ENCODE measurements at regions not wholly inside any gene's neighbourhood (a gene's known extent, or its start where the extent isn't known, plus 50 kb on each side); places are given as distances from the start of the nearest gene placed in this dataset.

DNA sequence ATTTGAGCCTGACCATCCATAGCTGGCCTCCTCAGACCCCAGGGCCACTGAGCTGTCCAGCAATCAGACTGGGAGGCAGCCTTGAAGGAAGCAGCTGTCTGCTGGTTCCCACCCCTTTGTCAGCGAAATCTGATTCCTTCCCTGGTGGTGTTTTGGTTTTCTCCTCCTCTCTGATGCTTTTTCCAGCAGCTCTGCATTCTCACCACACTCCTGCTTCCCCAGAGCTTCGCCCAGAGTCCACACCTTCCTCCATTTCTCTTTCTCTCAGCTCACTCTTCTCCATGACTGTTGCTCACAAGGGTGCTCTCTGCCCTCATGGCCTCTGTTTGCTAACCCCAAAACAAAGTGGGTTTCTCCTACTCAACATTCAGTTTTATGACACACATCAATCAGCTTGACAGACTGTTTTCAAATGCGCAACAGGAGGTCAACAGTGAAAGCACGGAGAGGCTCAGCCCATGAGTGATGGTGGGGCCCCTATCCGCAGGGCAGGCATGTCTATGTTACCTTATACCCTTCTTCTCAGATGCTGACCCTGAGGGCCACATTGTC lies 130.6 kb upstream of the MTNR1B start:
- in situ Hi-C loops (cut with HindIII; ENCODE audit: low pct_unique_long_range_greater_than_20kb, low sequenced_read_pairs): no loop called here
- DNase-seq (ENCODE audit: low read depth in 1 of 2, low spot score in 1 of 2): peak in 1 of 2 experiments; percentile 40
- no peak for TF ChIP-seq JUND (IDR thresholded peaks at IDR 0.05; ENCODE audit: low read depth)

GRCh38 chr11:92839450-92839849 lies 130.0 kb upstream of the MTNR1B start:
- in situ Hi-C loops (cut with HindIII; ENCODE audit: low pct_unique_long_range_greater_than_20kb, low sequenced_read_pairs): no loop called here
- no peak for DNase-seq (ENCODE audit: low read depth in 1 of 2, low spot score in 1 of 2)
- no peak for TF ChIP-seq JUND (IDR thresholded peaks at IDR 0.05; ENCODE audit: low read depth)

GRCh38 chr11:92841719-92842118 lies 127.7 kb upstream of the MTNR1B start:
- TF ChIP-seq JUND (IDR thresholded peaks at IDR 0.05; ENCODE audit: low read depth): no peak
- in situ Hi-C loops (cut with HindIII; ENCODE audit: low pct_unique_long_range_greater_than_20kb, low sequenced_read_pairs): no loop called here
- DNase-seq (ENCODE audit: low read depth in 1 of 2, low spot score in 1 of 2): no peak

DNA sequence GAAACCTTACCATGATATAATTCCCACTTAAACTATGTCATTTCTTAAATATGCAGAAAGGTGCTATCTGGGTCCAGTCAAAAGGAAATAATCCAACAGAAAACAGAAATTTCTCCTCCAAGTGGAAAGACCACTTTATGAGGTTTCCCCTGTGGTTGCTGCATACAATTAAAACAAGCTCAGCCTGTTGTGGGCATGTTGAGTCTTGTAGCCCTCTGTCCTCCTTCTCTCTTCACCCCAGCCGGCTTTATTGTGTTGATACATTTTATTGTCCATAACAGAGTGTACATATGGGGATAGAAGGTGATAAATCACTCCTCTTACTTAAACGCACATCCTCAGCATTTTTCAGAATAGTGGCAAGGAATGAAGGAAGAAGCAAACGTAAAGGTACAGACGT lies 126.0 kb upstream of the MTNR1B start:
- DNase-seq (ENCODE audit: low read depth in 1 of 2, low spot score in 1 of 2): peak in 1 of 2 experiments; percentile 64
- no peak for TF ChIP-seq JUND (IDR thresholded peaks at IDR 0.05; ENCODE audit: low read depth)

DNA sequence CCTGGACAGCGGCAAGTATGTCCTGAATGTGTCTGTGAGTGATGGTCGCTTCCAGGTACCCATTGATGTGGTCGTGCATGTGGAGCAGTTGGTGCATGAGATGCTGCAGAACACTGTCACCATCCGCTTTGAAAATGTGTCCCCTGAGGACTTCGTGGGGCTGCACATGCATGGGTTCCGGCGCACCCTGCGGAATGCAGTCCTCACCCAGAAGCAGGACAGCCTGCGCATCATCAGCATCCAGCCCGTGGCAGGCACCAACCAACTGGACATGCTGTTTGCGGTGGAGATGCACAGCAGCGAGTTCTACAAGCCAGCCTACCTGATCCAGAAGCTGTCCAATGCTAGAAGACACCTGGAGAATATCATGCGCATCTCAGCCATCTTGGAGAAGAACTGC lies 125.3 kb upstream of the MTNR1B start:
- DNase-seq (ENCODE audit: low read depth in 1 of 2, low spot score in 1 of 2): no peak
- in situ Hi-C loops (cut with HindIII; ENCODE audit: low pct_unique_long_range_greater_than_20kb, low sequenced_read_pairs): no loop called here
- no peak for TF ChIP-seq JUND (IDR thresholded peaks at IDR 0.05; ENCODE audit: low read depth)

More for the DNA sequence above, 126.0 kb upstream of the MTNR1B start:
- in situ Hi-C loops (cut with HindIII; ENCODE audit: low pct_unique_long_range_greater_than_20kb, low sequenced_read_pairs): no loop called here

DNA sequence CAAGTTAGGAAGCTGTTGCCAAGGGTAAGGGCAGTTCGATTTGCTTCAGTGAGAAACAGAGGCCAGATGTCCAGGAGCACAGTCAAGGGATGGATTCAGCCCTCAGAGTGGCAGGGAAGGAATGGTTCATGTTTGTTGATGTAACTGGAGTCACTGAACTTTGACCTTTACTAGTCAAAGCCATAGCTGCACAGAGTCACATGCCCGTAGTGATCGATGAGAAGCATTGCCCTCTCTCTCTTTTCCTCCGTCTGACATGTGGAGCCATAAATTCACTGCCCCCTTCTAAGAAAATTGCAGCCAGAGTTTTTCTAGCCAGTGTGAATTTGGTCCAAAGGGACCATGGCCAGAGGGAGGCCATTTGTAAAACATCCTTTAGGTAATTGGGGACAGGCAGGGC lies 124.1 kb upstream of the MTNR1B start:
- in situ Hi-C loops (cut with HindIII; ENCODE audit: low pct_unique_long_range_greater_than_20kb, low sequenced_read_pairs): no loop called here
- TF ChIP-seq JUND (IDR thresholded peaks at IDR 0.05; ENCODE audit: low read depth): no peak
- DNase-seq (ENCODE audit: low read depth in 1 of 2, low spot score in 1 of 2): no peak

GRCh38 chr11:92845805-92846204 lies 123.6 kb upstream of the MTNR1B start:
- TF ChIP-seq JUND (IDR thresholded peaks at IDR 0.05; ENCODE audit: low read depth): no peak
- in situ Hi-C loops (cut with HindIII; ENCODE audit: low pct_unique_long_range_greater_than_20kb, low sequenced_read_pairs): no loop called here
- no peak for DNase-seq (ENCODE audit: low read depth in 1 of 2, low spot score in 1 of 2)

DNA sequence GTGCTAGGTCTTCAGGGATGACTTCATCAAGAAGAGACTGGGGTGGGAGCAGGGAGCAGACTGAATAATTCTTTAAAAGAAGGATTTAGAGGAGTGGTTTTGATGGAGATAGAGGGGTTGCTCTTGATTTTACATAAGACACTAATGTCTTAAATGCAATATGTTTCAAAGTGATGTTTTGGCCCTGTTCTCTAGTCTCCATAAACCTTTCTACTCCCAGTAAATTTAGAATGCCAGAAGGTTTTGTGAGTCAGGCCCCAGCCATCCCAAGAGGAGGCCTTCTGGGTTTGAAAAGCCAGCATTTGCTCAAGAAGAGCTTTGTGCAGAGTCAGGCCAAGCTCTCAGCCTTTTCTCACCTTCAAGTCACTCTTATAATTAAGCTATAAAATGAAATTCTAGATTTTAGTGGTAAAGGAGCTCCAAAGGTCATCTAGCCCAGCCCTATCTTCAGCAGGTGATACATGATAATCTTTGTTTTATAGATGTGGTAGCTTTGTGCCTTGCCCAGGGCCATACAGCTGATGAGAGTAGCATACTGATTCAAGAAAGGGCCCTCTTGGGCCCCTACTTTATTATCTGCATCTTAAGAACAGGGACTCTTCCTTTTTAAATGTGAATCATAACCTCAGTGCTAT lies 122.8 kb upstream of the MTNR1B start:
- in situ Hi-C loops (cut with HindIII; ENCODE audit: low pct_unique_long_range_greater_than_20kb, low sequenced_read_pairs): no loop called here
- DNase-seq (ENCODE audit: low read depth in 1 of 2, low spot score in 1 of 2): no peak
- no peak for TF ChIP-seq JUND (IDR thresholded peaks at IDR 0.05; ENCODE audit: low read depth)

DNA sequence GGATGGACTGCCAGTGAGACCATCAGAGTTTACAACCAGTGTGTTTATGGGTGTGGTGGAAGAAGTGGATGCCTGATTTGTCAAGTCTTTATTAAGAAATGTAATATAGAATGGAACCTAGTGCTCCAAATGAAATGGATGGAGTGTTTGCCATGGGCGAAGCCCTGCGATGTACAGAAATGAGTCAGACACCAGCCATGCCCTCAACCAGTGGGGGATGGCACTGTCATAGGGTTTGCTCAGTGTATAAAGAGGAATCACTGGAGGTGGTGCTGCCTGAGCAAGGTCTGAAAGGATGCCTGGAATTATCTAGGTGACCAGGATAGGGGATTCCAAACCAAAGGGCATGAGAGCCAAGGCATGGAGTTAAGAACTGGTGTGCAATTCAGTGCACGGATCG lies 120.9 kb upstream of the MTNR1B start:
- in situ Hi-C loops (cut with HindIII; ENCODE audit: low pct_unique_long_range_greater_than_20kb, low sequenced_read_pairs): no loop called here
- DNase-seq (ENCODE audit: low read depth in 1 of 2, low spot score in 1 of 2): no peak
- no peak for TF ChIP-seq JUND (IDR thresholded peaks at IDR 0.05; ENCODE audit: low read depth)

- in situ Hi-C loops (cut with HindIII; ENCODE audit: low pct_unique_long_range_greater_than_20kb, low sequenced_read_pairs): no loop called here
- no peak for TF ChIP-seq JUND (IDR thresholded peaks at IDR 0.05; ENCODE audit: low read depth)
- no peak for DNase-seq (ENCODE audit: low read depth in 1 of 2, low spot score in 1 of 2)
Observed at GRCh38 chr11:92850296-92850826, 119.1 kb upstream of the MTNR1B start.

DNA sequence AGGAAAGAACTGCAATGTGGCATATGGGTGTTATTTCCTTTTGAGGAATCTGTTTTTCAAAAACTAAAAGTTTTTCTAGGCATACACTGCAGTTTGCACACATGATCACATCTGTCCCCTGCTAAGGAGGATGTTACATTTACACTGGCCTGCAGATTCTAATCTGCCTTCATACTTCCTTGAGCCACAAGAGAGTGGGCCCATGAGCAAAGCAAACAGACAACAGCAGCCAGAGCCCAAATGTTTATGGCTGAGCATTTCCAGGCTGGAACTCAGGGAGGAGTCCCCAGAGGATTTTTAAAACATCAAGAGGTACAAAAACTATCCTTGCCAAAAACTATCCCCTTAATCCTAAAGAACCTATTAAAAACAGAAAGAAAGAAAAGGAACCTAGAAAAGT lies 117.2 kb upstream of the MTNR1B start:
- no peak for DNase-seq (ENCODE audit: low read depth in 1 of 2, low spot score in 1 of 2)
- in situ Hi-C loops (cut with HindIII; ENCODE audit: low pct_unique_long_range_greater_than_20kb, low sequenced_read_pairs): no loop called here
- TF ChIP-seq JUND (IDR thresholded peaks at IDR 0.05; ENCODE audit: low read depth): no peak

DNA sequence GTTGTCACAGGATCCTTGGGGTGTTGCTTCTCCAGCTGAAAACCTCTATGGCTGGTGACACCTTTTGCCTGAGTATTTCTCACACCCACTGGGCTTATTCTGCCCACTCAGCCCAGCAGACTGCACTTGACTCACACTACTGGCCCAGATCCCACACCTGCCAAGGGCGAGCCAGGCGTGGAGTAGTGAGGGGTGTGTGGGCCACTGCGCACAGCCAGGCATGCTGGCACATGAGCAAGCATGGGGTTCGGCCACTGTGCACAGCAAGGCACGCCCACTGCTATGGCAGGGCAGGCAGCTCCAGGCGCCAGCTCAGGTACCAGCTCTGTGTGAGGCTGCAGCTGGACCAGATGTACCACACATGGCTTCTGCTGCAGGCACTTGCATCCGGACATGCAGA lies 116.5 kb upstream of the MTNR1B start:
- no peak for DNase-seq (ENCODE audit: low read depth in 1 of 2, low spot score in 1 of 2)
- TF ChIP-seq JUND (IDR thresholded peaks at IDR 0.05; ENCODE audit: low read depth): no peak
- in situ Hi-C loops (cut with HindIII; ENCODE audit: low pct_unique_long_range_greater_than_20kb, low sequenced_read_pairs): no loop called here

DNA sequence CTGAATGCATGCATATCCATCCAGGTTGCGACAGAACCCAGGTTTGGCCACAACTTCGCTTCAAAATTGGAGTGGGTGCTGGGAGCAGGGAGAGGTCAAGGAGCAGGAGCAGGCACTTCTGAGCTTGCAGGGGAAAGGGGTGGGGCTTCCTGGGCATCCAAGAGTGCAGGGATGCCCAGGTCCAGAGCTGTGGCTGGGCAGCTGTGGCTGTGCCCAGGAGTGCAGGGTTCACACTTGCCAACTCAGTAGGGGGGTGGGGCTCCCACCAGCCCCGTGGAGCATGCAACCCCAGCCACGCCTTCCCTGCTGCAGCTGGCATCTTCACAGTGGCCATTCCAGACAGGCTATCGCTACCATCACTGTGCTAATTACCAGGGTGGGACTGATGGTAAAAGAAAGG lies 115.3 kb upstream of the MTNR1B start:
- no peak for DNase-seq (ENCODE audit: low read depth in 1 of 2, low spot score in 1 of 2)
- no peak for TF ChIP-seq JUND (IDR thresholded peaks at IDR 0.05; ENCODE audit: low read depth)
- in situ Hi-C loops (cut with HindIII; ENCODE audit: low pct_unique_long_range_greater_than_20kb, low sequenced_read_pairs): no loop called here

DNA sequence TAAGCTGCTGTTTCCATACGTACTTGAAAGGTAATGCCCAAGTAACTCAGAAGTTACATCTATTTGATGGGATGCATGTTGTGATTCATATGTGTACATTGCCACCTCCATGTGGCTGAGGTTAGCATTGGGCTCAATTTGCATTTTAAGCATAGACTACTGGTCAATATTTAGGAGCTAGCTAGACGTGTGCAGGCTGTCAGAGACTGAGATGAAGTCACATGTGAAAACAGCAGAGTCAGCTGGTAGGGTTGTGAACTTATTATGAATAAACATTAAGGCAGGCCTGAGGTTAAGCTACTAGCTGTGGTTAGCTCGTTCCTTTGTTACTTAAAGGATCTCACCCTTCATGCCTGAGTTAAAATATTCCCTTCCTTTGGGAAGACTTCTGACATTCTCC lies 114.5 kb upstream of the MTNR1B start:
- in situ Hi-C loops (cut with HindIII; ENCODE audit: low pct_unique_long_range_greater_than_20kb, low sequenced_read_pairs): no loop called here
- peak in 1 of 2 experiments; percentile 31 for DNase-seq (ENCODE audit: low read depth in 1 of 2, low spot score in 1 of 2)
- TF ChIP-seq JUND (IDR thresholded peaks at IDR 0.05; ENCODE audit: low read depth): no peak

Measured in T47D (cell line).